Midbrain (tissue), 1 donor: ENCODE measurements at regions not wholly inside any gene's neighbourhood (a gene's known extent, or its start where the extent isn't known, plus 50 kb on each side); places are given as distances from the start of the nearest gene placed in this dataset.

ENCODE experiments used
- DNase-seq: peaks from one replicate; lab custom pipeline; 2025; lab: John Stamatoyannopoulos, UW

- DNase-seq, result no peak
Observed at GRCh38 chr22:34159491-34159890, 239.2 kb upstream of the LARGE1 start.

- DNase-seq, result no peak
Observed at GRCh38 chr22:34160141-34160783, 240.0 kb upstream of the LARGE1 start.

- no peak for DNase-seq
Observed at GRCh38 chr22:34161431-34162123, 241.3 kb upstream of the LARGE1 start.

- DNase-seq, result no peak
Observed at GRCh38 chr22:34198976-34199375, 278.7 kb upstream of the LARGE1 start.

GRCh38 chr22:34210301-34210700 lies 290.0 kb upstream of the LARGE1 start:
- no peak for DNase-seq

- no peak for DNase-seq
Observed at GRCh38 chr22:34214372-34214771, 294.1 kb upstream of the LARGE1 start.

GRCh38 chr22:34225278-34225677 lies 305.0 kb upstream of the LARGE1 start:
- no peak for DNase-seq

- no peak for DNase-seq
Observed at GRCh38 chr22:34236527-34236926, 316.3 kb upstream of the LARGE1 start.

GRCh38 chr22:34239421-34239820 lies 319.1 kb upstream of the LARGE1 start:
- no peak for DNase-seq

GRCh38 chr22:34243023-34243422 lies 322.7 kb upstream of the LARGE1 start:
- DNase-seq, result no peak

- no peak for DNase-seq
Observed at GRCh38 chr22:34255042-34255441, 334.8 kb upstream of the LARGE1 start.

GRCh38 chr22:34278121-34278520 lies 357.8 kb upstream of the LARGE1 start:
- DNase-seq, result no peak

- no peak for DNase-seq
Observed at GRCh38 chr22:34281738-34282137, 361.5 kb upstream of the LARGE1 start.

GRCh38 chr22:34283844-34284243 lies 363.6 kb upstream of the LARGE1 start:
- no peak for DNase-seq

GRCh38 chr22:34293324-34293723 lies 373.0 kb upstream of the LARGE1 start:
- DNase-seq, result no peak

GRCh38 chr22:34294476-34294875 lies 374.2 kb upstream of the LARGE1 start:
- no peak for DNase-seq

GRCh38 chr22:34294986-34295385 lies 374.7 kb upstream of the LARGE1 start:
- DNase-seq, result no peak

GRCh38 chr22:34296461-34296860 lies 376.2 kb upstream of the LARGE1 start:
- DNase-seq, result no peak

- no peak for DNase-seq
Observed at GRCh38 chr22:34297536-34298120, 377.4 kb upstream of the LARGE1 start.

- DNase-seq, result no peak
Observed at GRCh38 chr22:34299496-34299895, 379.2 kb upstream of the LARGE1 start.

GRCh38 chr22:34301569-34301968 lies 381.3 kb upstream of the LARGE1 start:
- no peak for DNase-seq

GRCh38 chr22:34303656-34304055 lies 383.4 kb upstream of the LARGE1 start:
- no peak for DNase-seq

- no peak for DNase-seq
Observed at GRCh38 chr22:34306361-34306760, 386.1 kb upstream of the LARGE1 start.
